Fibroblast of skin of left quadriceps (primary cell): ENCODE measurements at regions not wholly inside any gene's neighbourhood (a gene's known extent, or its start where the extent isn't known, plus 50 kb on each side); places are given as distances from the start of the nearest gene placed in this dataset.
A peak's percentile ranks its signal among the peaks of the same experiment; 100 is the strongest.

ENCODE experiments used
- DNase-seq, 2 experiments: peaks; one replicate each; pipeline ENCODE4 v3.0.0-alpha.2; 2013; ENCODE audit warnings: low read depth in 2 of 2

- no peak for DNase-seq
Observed at GRCh38 chr18:24894880-24895279, 434.4 kb downstream of the HRH4 start.

GRCh38 chr18:24897461-24897860 lies 437.0 kb downstream of the HRH4 start:
- DNase-seq = no peak

- DNase-seq = no peak
Observed at GRCh38 chr18:24910221-24910620, 441.7 kb downstream of the ZNF521 start.

- peak; percentile 36 to 38 for DNase-seq
Observed at GRCh38 chr18:24913507-24914170, 438.3 kb downstream of the ZNF521 start.

- DNase-seq = no peak
Observed at GRCh38 chr18:24914171-24914525, 437.8 kb downstream of the ZNF521 start.

GRCh38 chr18:24914685-24915084 lies 437.3 kb downstream of the ZNF521 start:
- no peak for DNase-seq

- DNase-seq = peak; percentile 12 to 21
Observed at GRCh38 chr18:24915547-24915946, 436.4 kb downstream of the ZNF521 start.

GRCh38 chr18:24917767-24918166 lies 434.2 kb downstream of the ZNF521 start:
- DNase-seq = no peak

GRCh38 chr18:24918257-24918656 lies 433.7 kb downstream of the ZNF521 start:
- DNase-seq = no peak

GRCh38 chr18:24919181-24919797 lies 432.7 kb downstream of the ZNF521 start:
- no peak for DNase-seq

- DNase-seq = no peak
Observed at GRCh38 chr18:24922491-24922890, 429.5 kb downstream of the ZNF521 start.

GRCh38 chr18:24923138-24923537 lies 428.8 kb downstream of the ZNF521 start:
- no peak for DNase-seq

GRCh38 chr18:24924066-24924716 lies 427.8 kb downstream of the ZNF521 start:
- no peak for DNase-seq

- DNase-seq = no peak
Observed at GRCh38 chr18:24926649-24927048, 425.3 kb downstream of the ZNF521 start.

- no peak for DNase-seq
Observed at GRCh38 chr18:24928301-24928878, 423.6 kb downstream of the ZNF521 start.

- DNase-seq = no peak
Observed at GRCh38 chr18:24930478-24930877, 421.5 kb downstream of the ZNF521 start.

GRCh38 chr18:24930971-24931370 lies 421.0 kb downstream of the ZNF521 start:
- no peak for DNase-seq

- no peak for DNase-seq
Observed at GRCh38 chr18:24933345-24933744, 418.6 kb downstream of the ZNF521 start.

GRCh38 chr18:24934258-24934932 lies 417.6 kb downstream of the ZNF521 start:
- DNase-seq = no peak

- DNase-seq = no peak
Observed at GRCh38 chr18:24935008-24935407, 417.0 kb downstream of the ZNF521 start.

GRCh38 chr18:24935896-24936295 lies 416.1 kb downstream of the ZNF521 start:
- DNase-seq = no peak

- DNase-seq = no peak
Observed at GRCh38 chr18:24936691-24937090, 415.3 kb downstream of the ZNF521 start.
